ENCODE measurements at regions not wholly inside any gene's neighbourhood (a gene's known extent, or its start where the extent isn't known, plus 50 kb on each side); places are given as distances from the start of the nearest gene placed in this dataset.

DNA sequence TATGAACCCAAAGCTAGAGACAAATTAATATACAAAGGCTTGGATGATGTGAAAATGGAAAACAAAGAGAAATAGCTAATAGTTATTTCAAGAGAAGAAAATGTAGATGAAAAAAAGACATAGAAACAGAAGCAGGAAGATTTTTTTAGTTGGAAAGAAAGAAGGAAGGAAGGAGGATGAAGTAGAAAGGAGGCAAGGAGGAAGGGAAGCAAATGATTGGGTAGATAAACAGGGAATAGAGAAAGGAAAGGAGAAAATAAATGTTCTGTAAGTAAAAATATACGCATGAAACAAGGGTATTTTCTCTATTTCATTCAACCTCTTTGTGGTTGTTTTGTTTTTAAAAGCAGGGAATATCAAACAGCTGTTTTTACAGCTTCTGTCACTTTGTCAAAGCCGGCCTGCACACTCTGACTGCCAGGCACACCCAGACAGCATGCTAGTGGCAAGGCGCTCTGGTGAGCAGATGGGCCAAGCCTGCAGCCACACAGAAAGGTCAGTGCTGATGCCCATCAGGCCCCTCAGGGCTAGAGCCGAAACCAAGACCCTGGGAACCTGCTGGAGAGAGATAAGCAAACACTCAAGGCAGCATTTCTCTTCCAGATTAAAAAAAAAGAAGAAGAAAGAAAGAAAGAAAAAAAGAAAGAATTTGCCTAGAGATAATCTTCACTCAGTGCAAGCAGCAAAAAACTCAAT lies 72.9 kb upstream of the CTTNBP2NL start:
- H3K9me3 ChIP-seq: no peaks in the 10 kb centered on the region

DNA sequence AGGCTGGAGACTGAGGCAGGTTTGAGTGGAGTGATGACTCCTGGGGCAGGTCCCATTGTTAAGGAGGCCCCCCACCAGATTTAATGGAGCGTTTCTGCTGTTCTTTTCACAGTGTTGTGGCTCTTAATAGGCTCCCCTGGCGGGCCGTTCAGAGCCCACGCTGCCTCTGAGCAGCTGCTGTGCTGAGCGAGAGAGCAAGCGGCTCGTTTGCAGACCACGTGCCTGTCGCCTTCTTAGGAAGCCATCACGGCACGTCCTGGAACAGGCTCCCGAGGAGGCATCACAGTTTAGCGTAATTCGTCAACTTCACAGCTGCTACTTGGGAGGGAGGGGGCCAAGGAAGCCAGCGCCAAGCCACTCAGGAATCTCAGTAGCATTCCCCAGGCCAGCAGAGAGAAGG lies 70.5 kb upstream of the CTTNBP2NL start:
- Histone ChIP-seq H3K36me3 (replicated peaks) (no peaks in the 10 kb centered on the region), H3K4me3 (no peak overlapping the region), H3K27me3 (ENCODE audit: low read depth) (peaks cover 26% of the 10 kb centered on the region), H3K9me3 (no peaks in the 10 kb centered on the region), H3K4me1 (no peaks in the 10 kb centered on the region)
- in situ Hi-C loops (cut with MboI; ENCODE audit: low sequenced_read_pairs): no loop called here
- no peak for DNase-seq (ENCODE audit: low spot score in 2 of 2)

More for the DNA sequence above, 72.9 kb upstream of the CTTNBP2NL start:
- H3K36me3 ChIP-seq (replicated peaks): no peaks in the 10 kb centered on the region
- H3K27me3 ChIP-seq (ENCODE audit: low read depth): peaks cover 29% of the 10 kb centered on the region
- DNase-seq (ENCODE audit: low spot score in 2 of 2): no peak
- H3K4me1 ChIP-seq: no peaks in the 10 kb centered on the region
- no peak overlapping the region for H3K4me3 ChIP-seq
- in situ Hi-C loops (cut with MboI; ENCODE audit: low sequenced_read_pairs): no loop called here

DNA sequence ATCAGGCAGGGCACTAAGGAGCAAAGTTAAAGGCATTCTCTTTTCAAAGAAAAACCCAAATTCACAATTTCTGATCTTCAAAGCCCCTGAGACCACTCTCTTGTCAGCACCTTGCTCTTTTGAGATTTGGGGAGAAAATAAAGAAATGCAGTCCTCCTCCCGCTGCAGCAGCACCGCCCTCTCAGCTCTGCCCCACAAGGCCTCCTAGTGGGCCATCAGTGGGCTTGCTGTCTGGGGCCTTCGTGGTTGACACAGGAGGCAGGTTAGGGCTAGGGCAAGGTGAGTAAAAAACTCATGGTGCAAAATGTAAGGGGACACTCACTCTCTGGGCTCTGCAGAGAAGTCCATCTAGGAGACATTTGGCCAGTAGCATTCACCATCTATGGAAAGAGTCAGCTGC lies 67.4 kb upstream of the CTTNBP2NL start:
- no peaks in the 10 kb centered on the region for H3K4me1 ChIP-seq
- H3K4me3 ChIP-seq: no peak overlapping the region
- DNase-seq (ENCODE audit: low spot score in 2 of 2): no peak

DNA sequence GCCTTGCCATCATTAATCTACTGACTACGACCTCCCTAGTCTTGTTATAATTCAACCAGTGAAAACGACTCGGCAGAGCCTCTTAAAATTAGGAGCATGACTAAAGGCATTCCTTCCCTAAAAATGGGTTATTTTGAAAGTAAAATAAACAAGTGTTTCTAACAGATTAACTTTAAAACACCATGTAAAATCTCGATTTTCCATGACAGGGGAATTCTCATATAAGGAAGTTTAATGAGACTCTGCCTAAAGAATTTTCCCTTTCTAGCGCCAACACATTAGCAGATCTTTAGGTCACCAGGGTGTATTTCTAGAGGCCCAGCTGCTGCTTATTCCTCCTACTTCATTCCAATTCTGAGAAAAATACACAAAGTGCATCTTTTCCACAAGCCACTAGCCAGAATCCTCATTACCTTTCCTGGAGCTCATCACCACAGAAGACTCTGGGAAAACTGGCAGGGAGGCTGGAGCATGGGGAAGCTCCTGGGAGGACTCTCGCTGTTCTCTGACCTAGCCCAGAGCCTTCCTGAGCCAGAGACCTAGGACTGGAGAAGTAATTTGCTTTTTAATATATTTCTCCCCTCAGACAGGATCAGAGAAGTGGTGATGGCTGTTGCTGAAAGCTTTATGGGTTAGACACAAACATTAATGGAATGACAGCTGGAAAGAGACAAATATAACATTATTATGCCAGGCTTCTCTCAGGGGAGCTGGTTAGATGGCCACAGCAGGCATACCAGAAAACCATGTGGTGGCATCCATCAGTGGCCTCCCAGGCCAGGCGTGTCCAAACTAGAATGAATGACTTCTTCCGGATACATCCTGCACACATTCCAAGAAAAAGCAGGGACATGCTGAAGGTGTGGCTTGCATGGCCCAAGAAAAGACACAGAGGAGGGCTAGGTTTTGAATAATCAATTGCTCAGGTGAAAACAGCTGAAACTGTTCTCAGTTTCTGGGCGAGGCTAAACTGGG lies 63.6 kb upstream of the CTTNBP2NL start:
- H3K4me3 ChIP-seq: no peak overlapping the region
- H3K36me3 ChIP-seq (replicated peaks): no peaks in the 10 kb centered on the region
- H3K4me1 ChIP-seq: no peaks in the 10 kb centered on the region
- no peaks in the 10 kb centered on the region; the same call in 1 of the 2 replicates for H3K27me3 ChIP-seq (ENCODE audit: low read depth)
- in situ Hi-C loops (cut with MboI; ENCODE audit: low sequenced_read_pairs): no loop called here
- DNase-seq (ENCODE audit: low spot score in 2 of 2): no peak
- H3K9me3 ChIP-seq: no peaks in the 10 kb centered on the region

More for the DNA sequence above, 67.4 kb upstream of the CTTNBP2NL start:
- peaks cover 10% of the 10 kb centered on the region for H3K27me3 ChIP-seq (ENCODE audit: low read depth)
- no peaks in the 10 kb centered on the region for H3K9me3 ChIP-seq
- no peaks in the 10 kb centered on the region for H3K36me3 ChIP-seq (replicated peaks)
- in situ Hi-C loops (cut with MboI; ENCODE audit: low sequenced_read_pairs): no loop called here

DNA sequence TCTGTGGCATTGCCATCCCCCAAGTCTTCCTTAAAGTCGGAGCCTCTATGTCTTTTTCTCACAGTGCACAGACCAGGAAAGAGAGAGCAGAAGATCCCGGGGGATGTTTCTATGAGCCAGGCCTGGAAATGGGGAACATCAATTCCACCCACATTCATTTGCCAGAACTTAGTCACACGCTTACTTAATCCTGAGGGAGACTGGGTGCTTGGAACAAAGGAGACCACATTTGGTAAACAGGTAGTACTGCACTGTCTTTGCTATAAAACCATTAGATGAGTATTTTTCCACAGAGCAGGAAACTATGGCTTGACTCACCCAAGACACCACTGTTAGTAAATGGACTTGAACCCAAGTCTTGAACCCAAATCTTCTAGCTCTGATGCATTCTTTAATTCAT lies 60.7 kb upstream of the CTTNBP2NL start:
- Histone ChIP-seq H3K4me3 (no peak overlapping the region), H3K4me1 (no peaks in the 10 kb centered on the region), H3K36me3 (replicated peaks) (no peaks in the 10 kb centered on the region), H3K9me3 (no peaks in the 10 kb centered on the region), H3K27me3 (ENCODE audit: low read depth) (peaks cover 3% of the 10 kb centered on the region; the same call in 1 of the 2 replicates)
- DNase-seq (ENCODE audit: low spot score in 2 of 2): no peak
- in situ Hi-C loops (cut with MboI; ENCODE audit: low sequenced_read_pairs): no loop called here

DNA sequence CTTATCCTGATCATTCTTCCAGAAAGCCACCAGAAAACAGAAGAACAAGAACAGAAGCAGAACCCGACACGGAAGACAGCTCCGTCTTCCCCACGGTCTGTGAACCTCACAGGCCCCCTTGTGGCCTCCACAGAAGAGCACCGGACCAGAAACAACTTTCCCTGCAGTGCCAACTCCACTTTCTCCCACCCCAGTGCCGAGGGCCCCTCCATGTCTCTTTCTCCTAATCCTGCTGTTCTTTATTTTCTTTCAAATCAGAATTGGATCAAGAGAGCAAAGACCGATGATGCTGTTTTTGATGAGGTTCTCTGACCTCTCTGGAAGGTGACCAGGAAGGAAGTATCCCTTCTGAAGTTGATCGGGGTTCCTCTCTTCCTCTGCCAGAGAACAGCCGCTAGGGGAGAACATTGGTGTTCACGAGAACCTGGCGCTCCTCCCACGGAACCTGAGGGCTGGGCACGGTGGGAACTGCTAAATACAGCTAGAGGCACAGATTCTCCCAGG lies 58.9 kb upstream of the CTTNBP2NL start:
- Histone ChIP-seq H3K27me3 (ENCODE audit: low read depth) (0 out of 2 replicates have a peak, but pooled peaks cover 4% of the 10 kb centered on the region), H3K36me3 (replicated peaks) (no peaks in the 10 kb centered on the region), H3K4me3 (no peak overlapping the region), H3K9me3 (no peaks in the 10 kb centered on the region), H3K4me1 (no peaks in the 10 kb centered on the region)
- in situ Hi-C loops (cut with MboI; ENCODE audit: low sequenced_read_pairs): no loop called here
- DNase-seq (ENCODE audit: low spot score in 2 of 2): peak in 1 of 2 experiments; percentile 21

DNA sequence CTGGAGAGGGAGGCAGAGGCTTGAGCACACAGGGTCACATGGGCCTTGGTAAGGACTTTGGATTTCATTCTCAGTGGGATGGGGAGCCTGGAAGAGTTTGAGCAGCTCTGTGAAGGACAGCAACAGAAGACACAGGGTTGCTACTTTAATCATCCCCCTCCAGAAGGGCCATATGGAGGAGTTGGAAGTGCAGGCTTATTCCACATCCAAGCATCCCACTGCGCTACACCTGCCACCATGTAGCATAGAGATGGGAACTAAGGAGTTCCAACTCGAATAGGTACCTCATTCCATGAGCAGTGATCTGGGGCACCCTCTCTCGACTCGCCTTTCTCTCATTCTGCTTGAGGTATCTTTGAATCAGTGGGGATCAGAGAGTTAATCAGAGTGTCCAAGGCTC lies 54.0 kb upstream of the CTTNBP2NL start:
- Histone ChIP-seq H3K27me3 (ENCODE audit: low read depth) (peaks cover 22% of the 10 kb centered on the region; the same call in 1 of the 2 replicates), H3K4me3 (no peak overlapping the region), H3K36me3 (replicated peaks) (no peaks in the 10 kb centered on the region), H3K4me1 (no peaks in the 10 kb centered on the region), H3K9me3 (no peaks in the 10 kb centered on the region)
- in situ Hi-C loops (cut with MboI; ENCODE audit: low sequenced_read_pairs): no loop called here
- no peak for DNase-seq (ENCODE audit: low spot score in 2 of 2)

DNA sequence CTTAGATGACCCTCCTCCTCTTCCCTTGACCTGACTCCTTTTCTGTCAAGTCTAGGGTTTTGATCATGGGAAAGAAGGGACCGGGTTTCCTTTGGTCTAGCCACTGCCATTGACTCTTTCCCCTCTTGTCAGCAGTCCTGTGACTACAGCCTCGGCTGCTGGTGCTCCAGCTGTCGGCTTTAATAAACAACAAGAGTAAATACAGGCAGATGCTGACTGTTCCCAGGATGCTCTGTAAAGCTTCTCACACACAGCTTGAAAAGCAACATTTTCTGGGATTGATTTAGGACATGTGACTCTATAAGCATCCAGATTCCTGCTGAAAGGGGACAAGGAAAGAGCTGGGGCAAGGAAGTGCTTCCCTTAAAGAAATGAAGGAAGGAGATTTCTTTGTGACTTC lies 53.5 kb upstream of the CTTNBP2NL start:
- no peak for DNase-seq (ENCODE audit: low spot score in 2 of 2)
- Histone ChIP-seq H3K36me3 (replicated peaks) (no peaks in the 10 kb centered on the region), H3K4me1 (no peaks in the 10 kb centered on the region), H3K9me3 (no peaks in the 10 kb centered on the region), H3K27me3 (ENCODE audit: low read depth) (peaks cover 22% of the 10 kb centered on the region; the same call in 1 of the 2 replicates), H3K4me3 (no peak overlapping the region)
- in situ Hi-C loops (cut with MboI; ENCODE audit: low sequenced_read_pairs): no loop called here

DNA sequence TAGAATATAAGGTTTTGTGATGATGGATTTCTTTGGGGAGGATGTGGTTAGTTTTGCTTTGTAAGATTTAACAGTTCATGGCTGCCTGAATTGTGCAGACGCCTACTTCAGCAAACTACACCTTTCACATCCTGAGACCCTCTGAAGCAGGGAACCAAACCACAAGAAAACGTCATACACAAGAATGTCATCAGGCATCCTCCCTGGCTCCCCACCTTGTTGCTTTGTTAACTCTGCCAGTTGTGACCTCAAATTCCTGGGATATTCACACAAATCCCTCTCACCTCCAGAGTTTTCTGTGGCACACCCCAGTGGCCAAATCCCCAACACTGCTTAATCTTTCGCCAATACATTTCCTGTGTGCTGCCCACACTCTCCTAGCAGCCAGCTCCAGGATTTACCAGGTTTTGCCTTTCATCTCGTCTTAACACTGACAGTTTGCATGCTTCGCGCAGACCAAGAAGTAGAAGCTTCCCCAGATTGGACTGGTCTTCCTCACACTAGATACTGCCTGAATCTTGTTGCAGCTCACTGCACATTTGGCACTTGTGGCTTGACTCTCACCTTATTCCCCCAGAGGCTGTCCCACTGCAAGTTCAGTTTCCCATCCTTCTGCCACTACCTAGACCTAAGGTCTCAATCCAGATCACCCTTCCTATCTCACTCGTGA lies 51.1 kb upstream of the CTTNBP2NL start:
- no peak for DNase-seq (ENCODE audit: low spot score in 2 of 2)
- Histone ChIP-seq H3K36me3 (replicated peaks) (no peaks in the 10 kb centered on the region), H3K27me3 (ENCODE audit: low read depth) (peaks cover 19% of the 10 kb centered on the region; the same call in 1 of the 2 replicates), H3K4me3 (no peak overlapping the region), H3K9me3 (no peaks in the 10 kb centered on the region), H3K4me1 (no peaks in the 10 kb centered on the region)
- in situ Hi-C loops (cut with MboI; ENCODE audit: low sequenced_read_pairs): no loop called here
